ENCODE measurements at regions not wholly inside any gene's neighbourhood (a gene's known extent, or its start where the extent isn't known, plus 50 kb on each side); places are given as distances from the start of the nearest gene placed in this dataset.

DNA sequence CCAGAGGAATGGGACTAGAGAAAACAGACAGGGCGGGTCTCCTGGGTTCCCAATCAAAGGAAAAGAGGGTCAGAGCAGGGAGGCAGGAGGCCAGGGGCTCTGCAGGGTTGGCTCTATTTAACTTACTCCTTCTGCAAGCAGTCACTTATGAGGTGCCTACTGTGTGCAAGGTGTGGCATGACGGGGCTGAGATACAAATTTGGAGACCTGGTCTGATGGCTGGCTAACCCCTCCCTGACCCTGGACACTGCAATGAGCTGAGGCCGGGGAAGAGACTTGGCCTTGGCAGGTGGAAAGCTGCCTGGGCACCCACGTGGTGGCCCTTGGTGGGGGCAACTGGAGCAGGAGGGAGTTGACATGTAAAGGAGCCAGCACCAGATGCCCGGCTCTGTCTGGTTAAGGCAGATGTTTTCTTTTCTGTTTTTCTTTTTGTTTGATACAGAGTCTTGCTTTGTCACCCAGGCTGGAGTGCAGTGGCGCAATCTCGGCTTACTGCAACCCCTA, 148.5 kb upstream of the GATA6 start:
- in situ Hi-C loops (cut with HindIII; ENCODE audit: extremely low pct_ligation_motif_present, low pct_unique_long_range_greater_than_20kb) = no loop called here
- H3K27ac ChIP-seq (ENCODE audit: extremely low read length, insufficient read depth, low read length) = peak overlapping the region; percentile 62
- ATAC-seq = peak; percentile 10
- peak overlapping the region; percentile 94 for H3K4me2 ChIP-seq (ENCODE audit: low read depth, low read length)
- no peaks in the 10 kb centered on the region for H3K79me2 ChIP-seq (ENCODE audit: insufficient read depth, low read length)
- BruUV-seq (replicated peaks) = no TSS peak
- WGBS (ENCODE audit: low lambda C conversion rate) = 6% methylated on average over 5 of the region's 7 CpGs
- POLR2A ChIA-PET = interaction anchor here (1.3 to 2.4 kb wide), 4 partner anchors 19 to 40 kb away, joined by 3 to 8 read pairs (median 6); no protein-coding TSS in a partner anchor
- no peaks in the 10 kb centered on the region for H3K9me3 ChIP-seq (ENCODE audit: low read length)
- no peaks in the 10 kb centered on the region for H3K27me3 ChIP-seq (ENCODE audit: control insufficient read depth in 1 of 2, insufficient read depth in 2 of 2, low read length in 2 of 2)
- H3K36me3 ChIP-seq (replicated peaks in 1 of 2; ENCODE audit: control insufficient read depth in 1 of 2, insufficient read depth in 2 of 2, low read length in 2 of 2) = no peaks in the 10 kb centered on the region
- H3K4me3 ChIP-seq (replicated peaks in 1 of 3; ENCODE audit: insufficient read depth in 1 of 3, low read depth in 2 of 3, low read length in 3 of 3) = peak overlapping the region; percentile 18 to 64 (median 48); a peak in 4 of 6 replicates
- intact Hi-C loops (cut with micrococcal nuclease; ENCODE audit: unreplicated experiment) = loop anchor here (2.0 to 10.0 kb wide), 2 partner anchors 16 to 154 kb away; no protein-coding TSS in a partner anchor
- DNase-seq (ENCODE audit: low spot score) = no peak
- no peak overlapping the region for H2AFZ ChIP-seq (ENCODE audit: low read length)
- peaks cover 57% of the 10 kb centered on the region for H3K4me1 ChIP-seq (ENCODE audit: insufficient read depth, low read length)
- FAIRE-seq = no peak
- CTCF ChIA-PET (ENCODE audit: low intra/inter-chr PET ratio, low total read pairs) = no interaction called here
- no peaks in the 10 kb centered on the region for H4K20me1 ChIP-seq (ENCODE audit: insufficient read depth, low read length)
- 0 out of 2 replicates have a peak overlapping the region, but pooled peaks have one; percentile 12 for H3K9ac ChIP-seq (ENCODE audit: insufficient read depth, low read depth, low read length)
- TF ChIP-seq FOXJ3 (CRISPR knock-in tag; IDR thresholded peaks at IDR 0.05; ENCODE audit: borderline replicate concordance) (no peak), RFXANK (CRISPR knock-in tag; IDR thresholded peaks at IDR 0.05) (no peak), GATAD1 (CRISPR knock-in tag; IDR thresholded peaks at IDR 0.05) (no peak), ARNT2 (CRISPR knock-in tag; IDR thresholded peaks at IDR 0.05; ENCODE audit: low read depth) (no peak), RBFOX2 (IDR thresholded peaks at IDR 0.05; ENCODE audit: low read depth, low read length) (no peak), PHF8 (CRISPR knock-in tag; IDR thresholded peaks at IDR 0.05) (no peak), ZNF264 (CRISPR knock-in tag; IDR thresholded peaks at IDR 0.05) (no peak), CHD4 (IDR thresholded peaks at IDR 0.05; ENCODE audit: borderline replicate concordance, low read length) (no peak), NKX3-1 (CRISPR knock-in tag; IDR thresholded peaks at IDR 0.05) (no peak), KLF15 (CRISPR knock-in tag; IDR thresholded peaks at IDR 0.05; ENCODE audit: borderline replicate concordance) (no peak), TGIF2 (CRISPR knock-in tag; IDR thresholded peaks at IDR 0.05) (no peak)
- TF ChIP-seq, protein P1, sequence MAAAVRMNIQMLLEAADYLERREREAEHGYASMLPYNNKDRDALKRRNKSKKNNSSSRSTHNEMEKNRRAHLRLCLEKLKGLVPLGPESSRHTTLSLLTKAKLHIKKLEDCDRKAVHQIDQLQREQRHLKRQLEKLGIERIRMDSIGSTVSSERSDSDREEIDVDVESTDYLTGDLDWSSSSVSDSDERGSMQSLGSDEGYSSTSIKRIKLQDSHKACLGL (CRISPR knock-in tag; IDR thresholded peaks at IDR 0.05) = no peak
- TF ChIP-seq, protein P2, sequence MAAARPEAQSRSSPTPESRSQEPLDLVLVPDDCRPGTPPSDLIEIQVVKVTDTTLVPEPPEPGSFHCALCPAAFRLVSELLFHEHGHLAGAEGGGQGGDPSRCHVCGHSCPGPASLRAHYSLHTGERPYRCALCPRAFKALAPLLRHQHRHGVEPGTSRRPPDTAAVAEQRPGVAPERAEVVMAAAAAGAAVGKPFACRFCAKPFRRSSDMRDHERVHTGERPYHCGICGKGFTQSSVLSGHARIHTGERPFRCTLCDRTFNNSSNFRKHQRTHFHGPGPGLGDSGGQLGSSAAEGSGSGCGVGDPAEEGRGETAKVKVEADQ (CRISPR knock-in tag; IDR thresholded peaks at IDR 0.05; ENCODE audit: borderline replicate concordance) = no peak
- TF ChIP-seq, protein P3, sequence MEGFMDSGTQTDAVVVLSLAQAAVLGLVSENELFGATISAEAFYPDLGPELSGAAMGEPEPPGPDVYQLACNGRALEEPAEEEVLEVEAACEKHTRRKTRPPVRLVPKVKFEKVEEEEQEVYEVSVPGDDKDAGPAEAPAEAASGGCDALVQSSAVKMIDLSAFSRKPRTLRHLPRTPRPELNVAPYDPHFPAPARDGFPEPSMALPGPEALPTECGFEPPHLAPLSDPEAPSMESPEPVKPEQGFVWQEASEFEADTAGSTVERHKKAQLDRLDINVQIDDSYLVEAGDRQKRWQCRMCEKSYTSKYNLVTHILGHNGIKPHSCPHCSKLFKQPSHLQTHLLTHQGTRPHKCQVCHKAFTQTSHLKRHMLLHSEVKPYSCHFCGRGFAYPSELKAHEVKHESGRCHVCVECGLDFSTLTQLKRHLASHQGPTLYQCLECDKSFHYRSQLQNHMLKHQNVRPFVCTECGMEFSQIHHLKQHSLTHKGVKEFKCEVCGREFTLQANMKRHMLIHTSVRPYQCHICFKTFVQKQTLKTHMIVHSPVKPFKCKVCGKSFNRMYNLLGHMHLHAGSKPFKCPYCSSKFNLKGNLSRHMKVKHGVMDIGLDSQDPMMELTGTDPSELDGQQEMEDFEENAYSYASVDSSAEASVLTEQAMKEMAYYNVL (CRISPR knock-in tag; IDR thresholded peaks at IDR 0.05; ENCODE audit: borderline replicate concordance) = 0 out of 2 replicates have a peak, but pooled peaks have one; percentile 19
- TF ChIP-seq, protein P4, sequence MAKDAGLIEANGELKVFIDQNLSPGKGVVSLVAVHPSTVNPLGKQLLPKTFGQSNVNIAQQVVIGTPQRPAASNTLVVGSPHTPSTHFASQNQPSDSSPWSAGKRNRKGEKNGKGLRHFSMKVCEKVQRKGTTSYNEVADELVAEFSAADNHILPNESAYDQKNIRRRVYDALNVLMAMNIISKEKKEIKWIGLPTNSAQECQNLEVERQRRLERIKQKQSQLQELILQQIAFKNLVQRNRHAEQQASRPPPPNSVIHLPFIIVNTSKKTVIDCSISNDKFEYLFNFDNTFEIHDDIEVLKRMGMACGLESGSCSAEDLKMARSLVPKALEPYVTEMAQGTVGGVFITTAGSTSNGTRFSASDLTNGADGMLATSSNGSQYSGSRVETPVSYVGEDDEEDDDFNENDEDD (CRISPR knock-in tag; IDR thresholded peaks at IDR 0.05; ENCODE audit: borderline replicate concordance) = no peak
- TF ChIP-seq, protein P5, sequence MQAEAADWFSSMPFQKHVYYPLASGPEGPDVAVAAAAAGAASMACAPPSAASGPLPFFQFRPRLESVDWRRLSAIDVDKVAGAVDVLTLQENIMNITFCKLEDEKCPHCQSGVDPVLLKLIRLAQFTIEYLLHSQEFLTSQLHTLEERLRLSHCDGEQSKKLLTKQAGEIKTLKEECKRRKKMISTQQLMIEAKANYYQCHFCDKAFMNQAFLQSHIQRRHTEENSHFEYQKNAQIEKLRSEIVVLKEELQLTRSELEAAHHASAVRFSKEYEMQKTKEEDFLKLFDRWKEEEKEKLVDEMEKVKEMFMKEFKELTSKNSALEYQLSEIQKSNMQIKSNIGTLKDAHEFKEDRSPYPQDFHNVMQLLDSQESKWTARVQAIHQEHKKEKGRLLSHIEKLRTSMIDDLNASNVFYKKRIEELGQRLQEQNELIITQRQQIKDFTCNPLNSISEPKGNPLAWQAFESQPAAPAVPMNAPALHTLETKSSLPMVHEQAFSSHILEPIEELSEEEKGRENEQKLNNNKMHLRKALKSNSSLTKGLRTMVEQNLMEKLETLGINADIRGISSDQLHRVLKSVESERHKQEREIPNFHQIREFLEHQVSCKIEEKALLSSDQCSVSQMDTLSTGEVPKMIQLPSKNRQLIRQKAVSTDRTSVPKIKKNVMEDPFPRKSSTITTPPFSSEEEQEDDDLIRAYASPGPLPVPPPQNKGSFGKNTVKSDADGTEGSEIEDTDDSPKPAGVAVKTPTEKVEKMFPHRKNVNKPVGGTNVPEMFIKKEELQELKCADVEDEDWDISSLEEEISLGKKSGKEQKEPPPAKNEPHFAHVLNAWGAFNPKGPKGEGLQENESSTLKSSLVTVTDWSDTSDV (CRISPR knock-in tag; IDR thresholded peaks at IDR 0.05) = no peak
- TF ChIP-seq, protein P6, sequence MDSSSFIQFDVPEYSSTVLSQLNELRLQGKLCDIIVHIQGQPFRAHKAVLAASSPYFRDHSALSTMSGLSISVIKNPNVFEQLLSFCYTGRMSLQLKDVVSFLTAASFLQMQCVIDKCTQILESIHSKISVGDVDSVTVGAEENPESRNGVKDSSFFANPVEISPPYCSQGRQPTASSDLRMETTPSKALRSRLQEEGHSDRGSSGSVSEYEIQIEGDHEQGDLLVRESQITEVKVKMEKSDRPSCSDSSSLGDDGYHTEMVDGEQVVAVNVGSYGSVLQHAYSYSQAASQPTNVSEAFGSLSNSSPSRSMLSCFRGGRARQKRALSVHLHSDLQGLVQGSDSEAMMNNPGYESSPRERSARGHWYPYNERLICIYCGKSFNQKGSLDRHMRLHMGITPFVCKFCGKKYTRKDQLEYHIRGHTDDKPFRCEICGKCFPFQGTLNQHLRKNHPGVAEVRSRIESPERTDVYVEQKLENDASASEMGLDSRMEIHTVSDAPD (CRISPR knock-in tag; IDR thresholded peaks at IDR 0.05) = no peak
